GM12873 (cell line): ENCODE measurements at regions not wholly inside any gene's neighbourhood (a gene's known extent, or its start where the extent isn't known, plus 50 kb on each side); places are given as distances from the start of the nearest gene placed in this dataset.

Experiments used
- CTCF ChIP-seq: IDR thresholded peaks from 2 replicates; pipeline ENCODE4 v1.5.1; 2012; ENCODE audit warnings: low read depth, mild to moderate bottlenecking, moderate library complexity, low read length, control low read depth; ENCODE audit not compliant: insufficient read depth; ENCODE audit errors: missing control alignments

- TF ChIP-seq CTCF, result no peak
Measured at GRCh38 chr11:81010631-81011030, 1569.8 kb upstream of the TENM4 start.

- no peak for TF ChIP-seq CTCF
Measured at GRCh38 chr11:81007046-81007445, 1566.2 kb upstream of the TENM4 start.

GRCh38 chr11:81005595-81005994, 1564.8 kb upstream of the TENM4 start:
- TF ChIP-seq CTCF, result no peak

- no peak for TF ChIP-seq CTCF
Measured at GRCh38 chr11:81004576-81004975, 1563.7 kb upstream of the TENM4 start.

- TF ChIP-seq CTCF, result no peak
Measured at GRCh38 chr11:81002374-81002773, 1561.5 kb upstream of the TENM4 start.

GRCh38 chr11:81000735-81001134, 1559.9 kb upstream of the TENM4 start:
- TF ChIP-seq CTCF, result no peak

- no peak for TF ChIP-seq CTCF
Measured at GRCh38 chr11:81000334-81000733, 1559.5 kb upstream of the TENM4 start.
